Lower lobe of right lung (tissue), 2 donors: ENCODE measurements at regions not wholly inside any gene's neighbourhood (a gene's known extent, or its start where the extent isn't known, plus 50 kb on each side); places are given as distances from the start of the nearest gene placed in this dataset.

Experiments
- ATAC-seq, 2 donors: fragments of 200-7000 bp; cut with Tn5 transposase; one replicate each; pipeline ENCODE4 v1.9.1; 2020 to 2022; ENCODE audit warnings: mild to moderate bottlenecking in 2 of 2, moderate library complexity in 2 of 2
- DNase-seq: peaks from one replicate; pipeline ENCODE4 v3.0.0-alpha.2; 2020
- H3K27ac ChIP-seq: fragments of 200-600 bp; one replicate; pipeline ENCODE4 v1.8.0; 2022
- H3K27me3 ChIP-seq: fragments of 200-600 bp; one replicate; pipeline ENCODE4 v1.8.0; 2022; ENCODE audit warnings: low read depth
- H3K36me3 ChIP-seq: fragments of 200-600 bp; one replicate; pipeline ENCODE4 v1.8.0; 2022; ENCODE audit warnings: mild to moderate bottlenecking
- H3K4me1 ChIP-seq: fragments of 200-600 bp; one replicate; pipeline ENCODE4 v1.8.0; 2022
- H3K4me3 ChIP-seq: fragments of 200-600 bp; one replicate; pipeline ENCODE4 v1.8.0; 2022; ENCODE audit warnings: mild to moderate bottlenecking
- H3K9me3 ChIP-seq: fragments of 200-600 bp; one replicate; pipeline ENCODE4 v1.8.0; 2022
- CTCF ChIP-seq: fragments of 200-600 bp; IDR thresholded peaks from one replicate; pipeline ENCODE4 v1.8.0; 2022; ENCODE audit warnings: antibody characterized with exemption, mild to moderate bottlenecking
- intact Hi-C: fragments of 100-400 bp; cut with DNase I; formaldehyde crosslinking; loops from one replicate; pipeline ENCODE4 v1.11.0; 2022
- donor health status: DM: no; HTN: yes; CAD: no; lungs with severe emphysema.

- DNase-seq = no peak
Measured at GRCh38 chr2:78963881-78964280, 61.6 kb upstream of the REG3G start.

GRCh38 chr2:78967294-78967693 is 58.2 kb upstream of the REG3G start:
- no peaks in the 10 kb centered on the region for H3K27me3 ChIP-seq
- no peak overlapping the region for H3K27ac ChIP-seq
- H3K4me3 ChIP-seq = no peak overlapping the region
- no peaks in the 10 kb centered on the region for H3K36me3 ChIP-seq
- ATAC-seq (no peak), DNase-seq (no peak)
- no peaks in the 10 kb centered on the region for H3K9me3 ChIP-seq
- no peaks in the 10 kb centered on the region for H3K4me1 ChIP-seq
- intact Hi-C loops = no loop called here
- TF ChIP-seq CTCF = no peak

More at GRCh38 chr2:78963881-78964280, 61.6 kb upstream of the REG3G start:
- no peak for TF ChIP-seq CTCF
- ATAC-seq = no peak
- Histone ChIP-seq H3K36me3 (no peaks in the 10 kb centered on the region), H3K4me1 (no peaks in the 10 kb centered on the region), H3K4me3 (no peak overlapping the region), H3K27ac (no peak overlapping the region), H3K27me3 (no peaks in the 10 kb centered on the region), H3K9me3 (no peaks in the 10 kb centered on the region)
- intact Hi-C loops = no loop called here

- intact Hi-C loops = no loop called here
- Histone ChIP-seq H3K27ac (no peak overlapping the region), H3K4me1 (no peaks in the 10 kb centered on the region), H3K4me3 (no peak overlapping the region), H3K27me3 (no peaks in the 10 kb centered on the region), H3K9me3 (no peaks in the 10 kb centered on the region), H3K36me3 (no peaks in the 10 kb centered on the region)
- DNase-seq = no peak
- no peak for TF ChIP-seq CTCF
- no peak for ATAC-seq
Measured at GRCh38 chr2:78973630-78974029, 51.9 kb upstream of the REG3G start.
